K562 (cell line): ENCODE measurements at regions not wholly inside any gene's neighbourhood (a gene's known extent, or its start where the extent isn't known, plus 50 kb on each side); places are given as distances from the start of the nearest gene placed in this dataset.

Experiments used
- ARID1B ChIP-seq: fragments of 450-650 bp; IDR thresholded peaks from 2 replicates; pipeline ENCODE4 v1.6.1; 2016; ENCODE audit warnings: antibody characterized with exemption, mild to moderate bottlenecking, inconsistent platforms
- BACH1 ChIP-seq: fragments of 200-800 bp; sonication (Bioruptor generic); IDR thresholded peaks from 2 replicates; pipeline ENCODE4 v1.6.1; 2016; ENCODE audit warnings: missing genetic modification characterization, missing compliant biosample characterization
- C11orf30 ChIP-seq: fragments of 450-650 bp; IDR thresholded peaks from 2 replicates; pipeline ENCODE4 v1.6.1; 2016; ENCODE audit warnings: low read depth, mild to moderate bottlenecking
- CHD7 ChIP-seq: fragments of 200-600 bp; sonication (generic); IDR thresholded peaks from one replicate; pipeline ENCODE4 v1.6.1; 2012; ENCODE audit warnings: mild to moderate bottlenecking, low read depth, low read length, inconsistent platforms
- DACH1 ChIP-seq: fragments of 450-650 bp; IDR thresholded peaks from 2 replicates; pipeline ENCODE4 v1.6.1; 2018; ENCODE audit not compliant: partially characterized antibody
- EGR1 ChIP-seq: fragments of 450-650 bp; conservative IDR thresholded peaks from 2 replicates; pipeline ENCODE4 v1.6.1; 2017; ENCODE audit warnings: mild to moderate bottlenecking
- GATAD2A ChIP-seq: fragments of 450-650 bp; IDR thresholded peaks from 2 replicates; pipeline ENCODE4 v1.6.1; 2017
- HMBOX1 ChIP-seq: sonication (generic); IDR thresholded peaks from 2 replicates; pipeline ENCODE4 v1.6.1; 2016
- NR2C2 ChIP-seq, 2 experiments: fragments of 200-800 bp in 1 of 2; sonication (Bioruptor generic) in 1 of 2; sonication (generic) in 1 of 2; formaldehyde crosslinking in 1 of 2; IDR thresholded peaks; 2 replicates each; pipeline versions ENCODE4 v1.6.1 to v1.8.0; 2016 to 2022; ENCODE audit warnings: mild to moderate bottlenecking in 1 of 2, missing compliant biosample characterization in 1 of 2, missing genetic modification characterization in 1 of 2, missing genetic modification reagents in 1 of 2
- PHB2 ChIP-seq: fragments of 450-650 bp; IDR thresholded peaks from 2 replicates; pipeline ENCODE4 v1.6.1; 2017; ENCODE audit warnings: low read depth
- SMARCA4 ChIP-seq: fragments of 450-650 bp; IDR thresholded peaks from 2 replicates; pipeline ENCODE4 v1.6.1; 2016

- TF ChIP-seq CHD7 (no peak), EGR1 (0 out of 2 replicates have a peak, but pooled peaks have one; percentile 12), NR2C2 (CRISPR knock-in tag; IDR thresholded peaks at IDR 0.05) (no peak), NR2C2 (tag; IDR thresholded peaks at IDR 0.05) (peak; percentile 47; the same call in 1 of the 2 replicates), C11orf30 (peak; percentile 48), ARID1B (peak; percentile 96), PHB2 (peak; percentile 57), HMBOX1 (peak; percentile 96), DACH1 (peak; percentile 85), GATAD2A (peak; percentile 86; the same call in 1 of the 2 replicates), BACH1 (tag) (peak; percentile 66; the same call in 1 of the 2 replicates), SMARCA4 (peak; percentile 87)
These were observed 60.0 kb upstream of the PIM1 start (continued) for GRCh38 chr6:37109714-37110499.
